ENCODE measurements at regions not wholly inside any gene's neighbourhood (a gene's known extent, or its start where the extent isn't known, plus 50 kb on each side); places are given as distances from the start of the nearest gene placed in this dataset.
"Not testable (repeated sequence)": the region's sequence is repeated elsewhere in the genome, so short reads cannot be mapped to it uniquely, and the experiment has no call there.

GRCh38 chr5:83889971-83890745 is 169.5 kb upstream of the HAPLN1 start:
- DNase-seq (ENCODE audit: low spot score) = no peak

DNA sequence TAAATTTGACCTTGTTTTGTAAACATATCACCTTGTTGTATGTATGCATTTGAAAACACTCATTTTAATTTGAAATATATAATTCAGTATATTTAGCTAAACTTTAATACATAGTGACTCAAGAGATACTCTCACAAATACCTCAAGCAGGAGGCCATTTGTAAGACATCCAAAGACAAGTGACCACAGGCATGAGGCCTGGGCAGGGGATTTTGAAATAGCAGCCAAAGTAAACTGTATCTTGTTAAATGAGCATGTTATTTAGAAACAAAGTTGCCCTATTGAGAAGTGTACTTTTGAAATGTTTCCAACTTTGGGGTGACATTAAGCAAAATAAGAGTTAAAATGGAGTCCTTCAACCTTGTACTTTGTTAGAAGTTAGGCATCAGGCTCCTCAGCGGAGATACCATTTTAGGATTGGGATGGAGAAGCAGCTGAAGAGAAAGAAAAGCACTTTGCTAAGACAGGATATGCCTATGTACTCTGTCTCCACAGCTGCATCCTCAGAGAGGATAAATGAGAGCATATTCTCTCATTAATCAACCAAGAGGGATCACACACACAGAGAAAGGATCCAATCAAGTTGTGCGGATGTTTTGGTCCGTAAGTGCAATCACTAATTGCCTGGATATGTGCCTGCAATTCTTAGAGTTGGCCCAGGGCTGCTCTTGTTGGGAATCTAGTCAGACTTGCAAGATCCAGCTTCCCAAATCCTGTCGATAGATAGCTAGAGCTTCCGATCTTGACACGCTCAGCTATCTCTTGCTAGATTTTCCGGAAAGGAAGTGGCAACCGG is 157.5 kb upstream of the HAPLN1 start:
- DNase-seq (ENCODE audit: low spot score) = no peak

DNA sequence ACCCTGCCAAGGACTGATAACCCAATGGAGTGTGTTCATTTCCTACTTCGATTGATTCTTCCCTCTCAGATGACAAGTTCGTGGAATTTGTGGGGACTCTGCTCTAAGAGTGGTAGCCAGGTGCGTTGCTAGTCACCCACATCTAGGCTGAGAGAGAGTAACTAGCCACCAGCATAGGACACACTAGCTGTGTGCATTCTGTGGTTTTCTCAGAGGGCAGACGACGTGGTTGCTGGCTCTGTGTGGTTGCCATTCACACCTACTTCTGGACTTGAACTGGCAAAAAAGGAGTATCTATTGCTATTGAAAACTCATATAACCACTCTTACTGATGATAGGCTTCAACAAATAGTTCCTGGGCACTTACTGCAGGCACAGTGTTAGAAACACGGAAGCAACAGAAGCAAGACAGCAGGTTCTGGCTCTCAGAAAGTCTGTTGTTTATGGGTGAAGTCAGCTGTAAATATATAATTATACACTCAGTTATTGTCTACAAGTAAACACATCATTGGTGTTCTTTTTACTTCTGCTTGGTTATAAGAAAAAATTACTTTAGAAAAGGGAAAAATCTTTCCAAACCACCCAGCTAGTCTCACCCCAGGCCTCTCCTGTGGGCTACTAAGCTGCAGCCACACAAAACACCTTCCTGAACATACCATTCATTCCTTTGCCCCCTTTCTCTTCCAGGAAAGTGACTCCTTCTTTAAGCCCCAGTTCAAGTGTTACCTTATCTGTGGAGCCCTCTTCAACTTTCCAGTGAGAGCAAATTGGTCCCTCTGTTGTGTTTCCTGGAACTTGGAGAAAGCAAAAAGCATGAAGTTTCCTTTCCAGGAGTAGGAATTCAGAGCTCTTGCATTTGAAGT is 151.1 kb upstream of the HAPLN1 start:
- no peak for DNase-seq (ENCODE audit: low spot score)

GRCh38 chr5:83866181-83866580 is 145.5 kb upstream of the HAPLN1 start:
- no peak for DNase-seq (ENCODE audit: low spot score)

DNA sequence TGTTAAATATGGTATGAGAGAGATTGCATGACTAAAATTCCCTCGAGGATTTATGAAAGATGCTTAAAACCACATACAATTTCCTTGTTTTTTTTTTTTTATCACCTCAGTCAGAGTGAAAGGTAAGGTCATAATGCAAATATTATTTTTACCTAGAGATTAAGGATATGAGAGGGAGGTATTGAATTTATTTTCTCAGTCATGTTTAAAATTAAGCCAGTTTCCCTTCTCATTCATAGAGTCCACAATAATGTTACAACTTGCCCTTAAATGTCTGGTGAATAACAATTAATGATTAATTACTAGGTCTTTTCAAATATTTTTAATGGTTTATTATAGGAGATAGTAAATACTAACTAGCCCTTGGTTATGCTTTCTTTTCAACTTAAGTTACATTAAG is 144.9 kb upstream of the HAPLN1 start:
- no peak for DNase-seq (ENCODE audit: low spot score)

GRCh38 chr5:83864652-83865051 is 144.0 kb upstream of the HAPLN1 start:
- DNase-seq (ENCODE audit: low spot score) = no peak

GRCh38 chr5:83857341-83857740 is 136.7 kb upstream of the HAPLN1 start:
- no peak for DNase-seq (ENCODE audit: low spot score)

- no peak for DNase-seq (ENCODE audit: low spot score)
These were observed 136.2 kb upstream of the HAPLN1 start for GRCh38 chr5:83856881-83857280.

DNA sequence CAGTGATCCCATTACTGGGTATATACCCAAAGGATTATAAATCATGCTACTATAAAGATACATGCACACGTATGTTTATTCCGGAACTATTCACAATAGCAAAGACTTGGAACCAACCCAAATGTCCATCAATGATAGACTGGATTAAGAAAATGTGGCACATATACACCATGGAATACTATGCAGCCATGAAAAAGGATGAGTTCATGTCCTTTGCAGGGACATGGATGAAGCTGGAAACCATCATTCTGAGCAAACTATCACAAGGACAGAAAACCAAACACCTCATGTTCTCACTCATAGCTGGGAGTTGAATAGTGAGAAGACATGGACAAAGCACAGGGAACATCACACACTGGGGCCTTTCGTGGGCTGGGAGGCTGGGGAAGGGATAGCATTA is 129.8 kb upstream of the HAPLN1 start:
- not testable (repeated sequence) for DNase-seq (ENCODE audit: low spot score)

DNA sequence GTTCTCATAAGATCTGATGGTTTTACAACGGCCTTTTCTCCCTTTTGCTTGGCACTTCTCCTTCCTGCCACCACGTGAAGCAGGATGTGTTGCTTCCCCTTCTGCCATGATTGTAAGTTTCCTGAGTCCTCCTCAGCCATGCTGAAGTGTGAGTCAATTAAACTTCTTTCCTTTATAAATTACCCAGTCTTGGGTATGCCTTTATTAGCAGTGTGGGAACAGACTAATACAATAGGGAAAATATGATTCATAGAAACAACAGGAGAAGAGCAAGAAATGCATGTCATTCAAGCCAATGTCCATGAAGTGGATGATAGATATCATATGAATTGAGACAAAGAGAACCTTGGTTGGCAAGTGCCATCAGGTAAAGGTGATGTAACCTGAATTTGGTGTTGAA is 128.3 kb upstream of the HAPLN1 start:
- no peak for DNase-seq (ENCODE audit: low spot score)

DNA sequence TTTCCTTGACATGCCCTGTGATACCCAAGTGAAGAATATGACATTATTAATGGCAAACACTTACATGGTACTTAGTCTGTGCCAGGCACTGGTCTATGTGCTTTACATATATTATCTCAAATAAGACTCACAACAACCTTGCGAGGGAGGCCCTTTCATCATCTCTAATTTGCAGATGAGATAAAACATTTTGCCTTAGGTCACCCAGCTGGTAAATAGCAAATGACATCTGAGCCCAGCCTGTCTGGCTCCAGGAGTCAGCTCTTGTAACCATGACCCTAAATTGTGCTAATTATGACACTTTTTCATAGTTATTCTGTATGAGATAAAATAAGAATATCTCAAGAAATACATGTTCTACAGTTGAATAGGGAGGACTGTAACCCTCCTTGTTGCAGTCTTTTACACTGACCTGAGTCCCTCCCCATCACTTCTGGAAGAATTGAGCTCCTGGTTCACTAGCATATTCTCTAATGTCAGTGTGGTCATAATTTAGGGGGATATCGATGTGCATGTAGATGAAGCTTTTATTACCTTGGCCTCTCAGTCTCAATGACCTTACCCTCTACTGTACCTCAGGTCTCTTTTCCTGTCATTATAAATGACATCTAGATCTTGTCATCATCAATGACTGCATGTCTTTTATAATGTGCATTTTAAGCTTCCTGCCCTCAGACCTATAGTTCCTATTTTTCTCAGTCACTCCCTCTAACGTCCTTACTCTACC is 126.1 kb upstream of the HAPLN1 start:
- no peak for DNase-seq (ENCODE audit: low spot score)

- DNase-seq (ENCODE audit: low spot score) = peak; percentile 61
These were observed 123.9 kb upstream of the HAPLN1 start for GRCh38 chr5:83844449-83845068.

DNA sequence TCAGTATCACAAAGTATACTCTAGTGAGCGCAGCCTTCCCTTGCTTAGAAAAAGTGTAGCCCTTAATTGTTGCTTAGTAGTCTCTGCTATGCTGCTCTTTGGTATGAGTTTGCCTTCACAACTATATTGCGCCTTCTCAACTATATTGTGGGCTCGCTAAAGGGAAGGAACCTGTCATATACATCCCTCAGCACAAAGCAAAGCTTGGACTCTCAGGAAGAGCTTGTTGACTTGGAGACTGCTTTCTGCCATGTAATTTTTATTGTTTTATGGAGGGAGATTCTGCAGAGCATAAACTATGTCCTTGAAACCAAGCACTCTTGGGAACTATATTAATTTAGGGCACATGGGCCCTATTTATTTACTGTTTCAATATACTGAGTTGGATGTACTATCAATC is 119.1 kb upstream of the HAPLN1 start:
- no peak for DNase-seq (ENCODE audit: low spot score)

- no peak for DNase-seq (ENCODE audit: low spot score)
These were observed 118.6 kb upstream of the HAPLN1 start for GRCh38 chr5:83839256-83839655.

GRCh38 chr5:83837265-83837907 is 116.7 kb upstream of the HAPLN1 start:
- DNase-seq (ENCODE audit: low spot score) = no peak

DNA sequence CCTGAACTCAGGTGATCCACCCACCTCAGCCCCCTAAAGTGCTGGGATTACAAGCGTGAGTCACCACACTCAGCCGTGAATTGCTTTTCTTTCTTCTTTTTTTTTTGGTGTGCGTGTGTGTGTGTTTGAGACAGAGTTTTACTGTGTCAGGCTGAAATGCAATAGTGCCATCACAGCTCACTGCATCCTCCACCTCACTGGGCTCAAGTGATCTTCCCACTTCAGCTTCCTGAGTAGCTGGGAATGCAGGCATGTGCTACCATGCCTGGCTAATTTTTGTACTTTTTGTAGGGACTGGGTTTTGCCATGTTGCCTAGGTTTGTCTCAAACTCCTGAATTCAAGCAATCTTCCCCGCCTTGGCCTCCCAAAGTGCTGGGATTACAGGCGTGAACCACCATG is 113.7 kb upstream of the HAPLN1 start:
- DNase-seq (ENCODE audit: low spot score) = no peak

DNA sequence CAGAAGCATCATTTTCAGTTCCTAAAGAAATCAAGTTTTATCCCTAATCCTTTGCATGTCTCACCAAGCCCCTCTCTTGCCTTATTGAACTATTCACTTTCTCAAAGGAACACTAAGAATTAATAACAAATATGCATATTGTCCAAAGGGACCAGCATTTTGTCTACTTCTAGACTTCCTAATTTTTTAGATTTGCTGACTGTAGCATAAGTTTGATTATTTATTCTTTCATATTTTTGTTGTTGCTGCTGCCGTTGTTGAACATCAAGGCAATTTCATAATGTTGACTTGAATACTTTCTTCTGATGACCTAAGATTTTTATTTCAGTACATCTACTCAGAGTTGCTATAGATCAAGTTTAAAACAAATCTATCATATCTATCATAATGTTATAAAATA is 111.2 kb upstream of the HAPLN1 start:
- no peak for DNase-seq (ENCODE audit: low spot score)

DNA sequence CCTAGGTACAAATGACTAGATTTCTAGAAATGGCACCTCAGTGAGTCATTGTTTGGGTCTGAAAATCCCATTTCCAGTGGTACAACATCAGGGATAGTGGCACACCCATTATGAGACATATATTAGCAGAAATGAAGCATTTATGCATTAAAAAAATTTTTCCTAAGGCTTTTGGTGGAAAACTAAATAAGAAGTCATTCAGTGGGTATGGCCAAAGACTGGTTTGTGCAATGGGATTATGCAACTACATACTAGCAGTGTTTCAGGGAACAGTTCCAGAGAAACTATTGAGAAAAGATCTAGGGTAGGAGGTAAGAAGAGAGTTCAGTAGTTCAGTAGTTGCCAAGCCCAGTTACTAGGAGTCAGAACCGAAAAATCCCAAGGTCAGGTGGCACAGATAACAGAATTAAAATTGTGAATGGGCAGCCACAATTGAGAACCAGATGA is 106.5 kb upstream of the HAPLN1 start:
- DNase-seq (ENCODE audit: low spot score) = no peak

DNA sequence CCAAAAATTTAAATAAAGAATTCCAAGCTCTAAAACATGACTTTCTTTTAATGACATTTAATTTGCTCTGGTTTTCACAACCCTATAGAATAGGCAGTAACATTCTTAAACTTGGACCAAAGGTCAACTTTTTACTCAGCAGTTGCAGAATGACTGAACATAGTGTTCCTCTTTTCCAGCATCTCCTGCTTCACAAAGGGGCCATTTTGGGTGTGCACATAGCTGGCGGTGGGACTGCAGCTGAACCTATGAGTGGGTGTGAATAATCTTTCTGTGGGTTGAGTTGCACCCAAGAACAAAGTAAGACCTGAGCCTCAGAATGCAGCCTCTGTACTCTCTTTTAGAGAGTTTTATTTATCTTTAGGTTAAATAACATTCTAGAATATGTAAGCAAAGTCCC is 96.9 kb upstream of the HAPLN1 start:
- DNase-seq (ENCODE audit: low spot score) = no peak

DNA sequence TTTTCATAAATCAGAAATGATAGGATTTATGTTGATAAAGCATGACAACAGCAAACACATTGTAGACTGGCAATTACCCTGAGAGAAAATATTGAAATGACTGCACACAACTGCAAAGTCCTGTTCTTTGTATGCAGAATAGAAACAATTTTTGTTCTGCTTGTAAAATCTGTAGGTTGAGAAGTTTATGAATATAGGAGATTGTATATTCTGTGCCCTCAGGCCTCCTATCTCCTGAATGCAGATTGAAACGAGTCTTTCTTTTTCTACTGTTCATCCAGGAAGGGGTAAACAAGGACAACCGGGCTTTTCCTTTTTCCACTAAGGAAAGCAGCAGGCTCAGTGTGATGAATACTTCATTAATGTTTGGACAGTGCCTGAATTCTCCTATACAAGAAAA is 95.0 kb upstream of the HAPLN1 start:
- DNase-seq (ENCODE audit: low spot score) = no peak

DNA sequence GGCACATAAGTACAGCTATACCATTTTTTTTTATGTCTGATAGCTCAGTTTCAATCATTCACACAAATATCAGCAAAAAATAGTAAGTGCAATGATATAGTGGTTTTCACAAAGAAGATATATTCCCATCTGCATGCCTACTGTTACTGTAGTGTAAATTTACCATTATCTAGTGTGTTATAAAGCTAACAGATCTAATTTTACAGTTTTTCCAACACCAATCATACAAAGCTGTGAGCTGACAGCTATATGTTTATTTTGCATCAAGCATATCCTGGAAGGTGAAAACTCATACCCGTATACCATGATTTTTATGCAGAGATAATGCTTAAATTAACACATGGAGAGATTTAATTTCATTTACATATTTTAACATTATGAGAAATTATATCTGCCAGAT is 89.9 kb upstream of the HAPLN1 start:
- no peak for DNase-seq (ENCODE audit: low spot score)
